GM18909 (cell line): ENCODE measurements at regions not wholly inside any gene's neighbourhood (a gene's known extent, or its start where the extent isn't known, plus 50 kb on each side); places are given as distances from the start of the nearest gene placed in this dataset.

ENCODE experiments used
- ATAC-seq: cut with Tn5 transposase; IDR thresholded peaks from one replicate; pipeline ENCODE4 v1.9.1; 2021; ENCODE audit warnings: mild to moderate bottlenecking; ENCODE audit not compliant: unreplicated experiment, poor library complexity

DNA sequence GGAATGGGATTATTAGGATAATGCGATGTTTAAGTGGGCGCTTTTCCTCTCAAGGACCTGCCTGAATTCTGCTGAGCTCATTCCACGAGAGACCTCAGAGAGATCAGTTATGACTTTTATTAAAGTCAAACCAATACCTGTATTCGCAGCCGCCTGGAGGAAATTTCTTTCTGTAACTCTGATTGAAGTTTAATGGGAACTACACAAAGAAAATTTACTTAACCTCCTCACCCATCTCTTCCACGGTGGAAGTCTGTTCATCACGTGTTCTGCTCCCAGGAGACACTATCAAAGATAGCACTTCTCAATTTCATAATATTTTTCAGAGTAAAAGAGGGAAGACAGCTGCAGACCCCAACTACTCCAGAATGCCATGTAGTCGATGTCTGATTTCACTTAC lies 334.7 kb upstream of the POU3F1 start:
- no peak for ATAC-seq

DNA sequence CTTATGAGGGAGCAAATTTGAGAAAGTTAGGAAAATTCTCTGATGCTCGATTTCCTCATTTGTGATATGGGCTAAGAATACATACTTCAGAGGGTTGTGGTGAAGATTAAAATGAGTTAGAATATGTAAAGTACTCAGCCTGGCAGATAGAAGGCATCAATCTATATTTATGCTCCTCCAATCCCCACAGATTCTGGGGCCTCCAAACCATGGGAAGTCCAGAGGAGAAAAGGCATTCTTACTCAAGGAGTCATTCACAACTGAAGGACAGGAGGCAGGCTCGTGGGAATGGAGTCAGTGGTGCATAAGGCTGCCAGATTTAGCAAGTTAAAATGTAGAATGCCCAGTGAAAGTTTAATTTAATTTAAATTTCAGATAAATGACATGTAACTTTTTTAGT lies 330.0 kb upstream of the POU3F1 start:
- ATAC-seq, result no peak

DNA sequence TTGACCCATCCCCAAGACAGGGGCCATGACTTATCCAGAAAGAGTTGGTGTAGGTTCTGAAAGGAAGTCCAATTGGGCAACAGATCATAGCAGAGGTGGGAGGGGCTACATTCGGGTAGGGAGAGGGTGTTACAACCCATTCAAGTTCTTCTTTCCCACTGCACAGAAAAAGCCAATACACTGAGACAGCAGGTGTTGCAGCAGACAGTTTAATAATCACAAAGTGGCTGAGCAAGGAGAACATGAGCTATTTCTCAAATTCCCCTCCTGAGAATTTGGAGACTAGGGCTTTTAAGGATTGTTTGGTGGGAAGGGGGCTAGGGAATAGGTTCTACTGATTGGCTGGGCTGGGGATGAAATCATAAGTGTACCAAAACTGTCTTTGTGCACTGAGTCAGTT lies 328.4 kb upstream of the POU3F1 start:
- ATAC-seq, result no peak

DNA sequence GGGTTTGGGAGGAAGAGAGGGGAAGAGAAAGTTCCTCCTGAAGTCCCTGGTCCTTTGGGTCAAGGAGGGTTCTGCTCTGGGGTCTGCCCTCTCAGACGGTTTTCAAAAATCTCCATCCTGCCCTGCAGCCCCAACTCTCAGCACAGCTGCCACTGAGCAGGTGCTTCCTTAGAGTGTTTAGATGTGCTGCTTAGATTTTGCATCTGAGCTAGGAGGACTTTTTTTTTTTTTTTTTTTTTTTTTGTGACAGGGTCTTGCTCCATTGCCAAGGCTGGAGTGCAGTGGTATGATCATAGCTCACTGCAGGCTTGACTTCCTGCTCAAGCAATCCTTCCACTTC lies 324.9 kb upstream of the POU3F1 start:
- ATAC-seq, result no peak

DNA sequence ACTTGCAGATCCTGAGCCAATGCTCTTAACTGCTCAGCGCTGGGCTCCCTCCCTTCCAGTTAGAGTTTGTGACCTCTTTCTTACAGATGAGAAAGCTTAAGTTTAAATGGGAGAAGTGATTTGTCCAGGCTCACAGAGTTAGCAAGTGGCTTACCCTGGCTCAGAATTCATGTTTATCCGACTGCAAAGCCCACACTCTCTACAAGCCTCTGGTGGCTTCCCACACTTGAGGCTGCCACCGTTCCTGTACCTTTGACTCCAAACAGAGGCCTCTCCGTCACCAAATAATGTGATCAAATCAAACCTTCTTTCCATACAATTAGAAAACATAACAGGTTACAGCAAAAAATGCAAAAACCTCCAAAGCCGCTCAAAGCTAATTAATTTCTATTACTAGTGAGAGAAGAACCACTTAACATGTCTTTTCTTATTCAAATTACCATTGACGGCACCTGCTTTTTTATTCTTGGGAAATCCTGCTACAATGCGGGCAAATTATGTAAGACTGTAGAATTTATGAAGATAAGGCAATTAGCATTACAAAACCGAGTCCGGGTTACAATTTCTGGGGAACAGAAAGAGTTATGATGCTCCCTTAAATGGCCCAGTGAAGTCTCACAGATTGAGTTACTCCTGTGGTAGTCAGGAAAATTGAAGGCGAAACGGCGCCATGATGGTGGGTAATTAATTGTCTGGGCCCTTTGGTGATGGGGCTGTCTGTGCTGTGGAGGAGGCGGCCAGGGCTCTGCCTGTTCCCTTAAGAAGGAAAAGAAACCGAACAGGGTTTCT lies 324.3 kb upstream of the POU3F1 start:
- ATAC-seq, result no peak

DNA sequence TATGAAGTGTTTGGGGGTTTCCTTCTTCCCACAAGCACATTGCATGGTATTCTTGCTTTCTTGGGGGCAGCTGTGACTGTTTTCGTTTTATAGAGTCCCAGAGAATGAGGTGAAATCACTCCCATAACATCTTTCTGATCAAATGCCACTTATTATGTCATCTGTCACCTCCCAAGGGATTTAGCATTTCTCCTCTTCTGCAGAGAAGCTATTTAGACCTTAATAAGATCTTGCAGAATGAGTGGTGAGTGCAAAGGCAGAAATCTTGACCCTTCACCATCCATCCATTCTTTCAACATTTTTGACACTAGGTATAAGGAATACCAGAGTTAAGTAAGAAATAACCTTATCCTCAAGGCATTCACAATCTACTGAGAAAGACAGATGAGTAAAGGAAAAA lies 318.6 kb upstream of the POU3F1 start:
- no peak for ATAC-seq

DNA sequence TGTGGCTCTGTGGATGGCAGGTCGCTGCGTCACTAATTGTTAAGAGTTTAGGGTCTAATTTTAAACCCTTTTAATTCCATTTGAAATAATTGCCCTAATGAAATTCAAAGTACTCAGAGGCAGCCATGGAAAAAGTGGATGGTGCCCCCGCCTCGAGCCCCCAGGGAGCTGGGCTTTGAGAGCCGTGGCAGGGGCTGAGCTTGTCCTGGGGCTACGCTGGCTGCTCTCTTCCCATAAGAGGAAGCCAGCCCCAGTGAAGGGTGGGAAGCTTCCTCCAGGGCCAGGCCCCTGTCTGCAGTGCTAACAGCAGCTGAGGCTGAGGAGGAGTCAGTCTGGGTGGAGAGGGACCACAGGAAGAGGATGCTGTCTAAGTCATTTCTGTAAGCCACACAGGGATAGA lies 315.0 kb upstream of the POU3F1 start:
- no peak for ATAC-seq

DNA sequence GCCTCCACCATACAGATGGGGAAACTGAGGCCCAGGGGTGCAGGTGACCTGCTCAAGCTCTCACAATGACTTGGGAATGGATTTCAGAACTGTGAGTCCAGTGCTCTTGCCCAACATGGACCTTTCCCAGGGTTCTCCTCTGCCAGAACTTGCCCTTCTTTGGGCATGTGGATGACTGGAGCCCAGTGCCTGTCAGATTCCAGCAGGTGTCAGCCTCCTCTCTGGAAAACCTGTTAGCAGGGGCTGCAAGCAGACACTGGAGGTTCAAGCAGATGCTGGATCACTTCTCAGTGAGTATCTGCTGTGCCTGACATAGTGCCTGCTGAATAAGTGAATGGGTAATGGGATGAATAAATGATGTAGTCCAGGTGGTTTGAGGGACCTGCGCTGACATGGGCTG lies 314.2 kb upstream of the POU3F1 start:
- ATAC-seq, result no peak

DNA sequence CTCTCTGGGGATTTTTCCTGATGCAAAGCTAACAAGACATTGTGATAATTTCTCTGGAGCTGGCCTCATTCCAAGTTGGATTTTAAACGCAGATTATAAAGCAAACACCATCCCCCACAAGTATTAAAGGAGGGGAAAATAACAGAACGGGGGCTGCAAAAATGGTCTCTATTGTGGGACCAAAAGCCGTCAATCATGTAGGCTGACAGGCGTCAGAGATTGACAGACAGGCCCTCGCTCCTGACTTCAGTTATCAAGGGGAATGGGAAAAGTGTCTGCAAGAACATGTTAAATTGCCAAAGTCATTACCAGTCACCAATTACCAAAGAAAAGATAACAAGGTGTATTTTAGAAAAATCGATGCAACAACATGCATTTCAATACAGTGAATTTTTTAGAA lies 307.4 kb upstream of the POU3F1 start:
- ATAC-seq, result no peak

DNA sequence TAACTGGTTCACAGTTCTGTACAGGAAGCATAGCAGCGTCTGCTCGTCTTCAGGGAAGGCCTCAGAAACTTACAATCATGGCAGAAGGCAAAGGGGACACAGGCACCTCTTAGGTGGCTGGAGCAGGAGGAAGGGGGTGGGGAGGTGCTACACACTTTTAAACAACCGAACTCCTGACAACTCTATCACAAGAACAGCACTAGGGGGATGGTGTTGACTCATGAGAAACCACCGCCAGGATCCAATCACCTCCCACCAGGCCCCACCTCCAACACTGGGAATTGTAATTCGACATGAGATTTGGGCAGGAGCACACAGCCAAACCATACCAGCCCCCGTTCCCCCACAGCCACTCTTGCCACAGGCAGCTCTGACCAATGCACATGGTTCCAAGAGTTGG lies 306.3 kb upstream of the POU3F1 start:
- no peak for ATAC-seq

DNA sequence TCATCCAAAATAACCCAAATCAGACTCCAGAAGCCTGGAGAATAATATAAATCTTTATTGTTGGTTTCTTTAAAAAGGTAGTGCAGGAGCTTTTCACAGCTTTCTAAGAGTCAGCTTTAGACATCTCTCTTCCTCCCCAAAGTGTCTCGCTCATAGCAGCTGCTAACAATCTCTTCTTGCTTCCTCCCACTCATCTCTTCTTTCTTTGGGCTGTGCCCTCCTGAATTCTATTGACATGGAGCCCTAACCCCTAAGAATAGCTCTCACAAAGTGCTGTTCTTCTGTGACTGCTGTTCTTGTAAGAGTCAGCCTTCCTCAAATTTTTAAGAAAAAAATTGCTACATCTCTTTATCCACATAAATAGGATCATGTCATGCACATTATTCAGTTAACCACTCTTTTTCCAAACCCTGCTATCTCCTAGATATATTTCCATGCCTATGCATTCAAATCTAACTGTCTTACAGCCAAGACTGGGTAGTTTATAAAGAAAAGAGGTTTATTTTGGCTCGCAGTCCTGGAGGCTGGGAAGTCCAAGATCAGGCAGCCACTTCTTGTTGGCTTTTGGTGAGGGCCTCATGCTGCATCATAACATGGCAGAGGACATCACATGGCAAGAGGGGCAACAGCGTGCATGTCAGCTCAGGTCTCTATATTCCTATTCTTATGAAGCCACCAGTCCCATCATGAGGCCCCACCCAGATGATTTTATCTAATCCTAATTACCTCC lies 301.0 kb upstream of the POU3F1 start:
- ATAC-seq, result no peak

DNA sequence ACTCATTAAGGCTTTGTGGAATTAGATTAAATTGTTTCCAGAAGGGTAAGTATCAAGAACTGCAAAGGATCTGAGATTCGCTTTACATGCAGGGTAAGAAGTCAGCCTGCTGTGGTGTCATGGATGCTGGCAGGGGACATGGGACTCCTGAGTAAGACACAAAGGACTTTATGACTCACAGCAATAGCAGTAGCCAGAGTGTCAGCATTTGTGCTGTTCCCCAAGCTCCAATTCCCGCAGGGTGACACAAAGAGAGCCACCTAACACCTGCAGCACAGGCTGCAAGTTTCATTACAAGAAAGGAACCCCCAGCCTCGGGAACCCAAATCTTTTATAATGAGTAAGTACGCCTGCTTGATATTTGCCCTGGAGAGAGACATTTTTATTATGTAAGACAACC lies 298.1 kb upstream of the POU3F1 start:
- ATAC-seq, result no peak

DNA sequence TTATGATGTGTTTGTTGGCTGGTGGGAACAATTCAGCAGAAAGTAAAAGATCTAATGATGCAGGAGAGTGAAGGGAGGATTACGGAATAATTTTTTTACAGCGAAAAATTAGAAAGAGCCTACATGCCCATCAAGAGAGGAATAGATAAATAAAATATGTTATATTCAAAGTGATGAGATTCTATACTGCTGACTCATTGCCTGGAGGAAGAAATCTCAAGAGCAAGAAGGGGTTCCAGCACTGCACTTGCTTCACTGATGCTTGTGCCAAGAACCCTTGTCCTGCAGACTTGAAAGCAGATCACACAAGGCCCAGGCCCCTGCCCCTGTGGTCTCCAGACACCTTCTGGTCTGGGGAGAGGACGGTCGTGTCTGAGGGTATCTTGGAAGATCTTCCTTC lies 295.1 kb upstream of the POU3F1 start:
- no peak for ATAC-seq

DNA sequence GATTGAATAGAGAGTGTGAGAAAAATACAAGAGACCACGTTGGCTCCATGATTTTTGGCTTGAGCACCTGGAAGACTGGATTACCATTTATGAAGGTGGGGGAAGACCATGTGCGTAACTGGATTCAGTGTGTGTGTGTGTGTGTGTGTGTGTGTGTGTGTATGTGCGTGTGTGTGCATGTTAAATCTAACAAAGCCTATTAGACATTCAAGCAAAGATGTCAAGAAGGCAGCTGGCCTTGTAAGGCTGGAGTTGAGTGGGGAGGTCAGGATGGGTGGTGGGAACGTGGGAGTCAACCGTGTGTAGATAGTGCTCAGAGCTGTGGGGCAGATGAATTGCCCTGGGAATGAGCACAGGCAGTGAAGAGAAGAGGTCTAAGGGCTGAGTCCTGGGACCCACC lies 293.8 kb upstream of the POU3F1 start:
- ATAC-seq, result no peak

DNA sequence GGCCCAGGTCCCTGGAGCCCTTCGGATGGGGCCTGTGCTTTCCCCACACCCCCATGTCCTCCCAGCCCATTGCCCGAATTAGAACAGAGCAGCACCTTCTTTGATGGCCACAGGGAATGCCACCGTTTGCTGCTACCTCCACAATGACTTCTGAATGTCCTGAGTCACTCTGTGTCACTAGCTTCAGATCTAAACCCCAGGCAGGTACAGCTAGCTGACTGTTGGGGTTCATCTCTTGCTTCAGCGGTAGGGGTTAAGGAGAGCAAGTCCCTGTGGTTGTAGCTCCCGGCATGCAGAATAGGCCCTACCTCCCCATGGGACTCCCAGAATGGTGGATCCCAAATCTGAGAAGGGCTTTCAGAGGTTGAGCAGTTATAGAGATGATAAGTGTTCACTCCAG lies 291.1 kb upstream of the POU3F1 start:
- no peak for ATAC-seq

DNA sequence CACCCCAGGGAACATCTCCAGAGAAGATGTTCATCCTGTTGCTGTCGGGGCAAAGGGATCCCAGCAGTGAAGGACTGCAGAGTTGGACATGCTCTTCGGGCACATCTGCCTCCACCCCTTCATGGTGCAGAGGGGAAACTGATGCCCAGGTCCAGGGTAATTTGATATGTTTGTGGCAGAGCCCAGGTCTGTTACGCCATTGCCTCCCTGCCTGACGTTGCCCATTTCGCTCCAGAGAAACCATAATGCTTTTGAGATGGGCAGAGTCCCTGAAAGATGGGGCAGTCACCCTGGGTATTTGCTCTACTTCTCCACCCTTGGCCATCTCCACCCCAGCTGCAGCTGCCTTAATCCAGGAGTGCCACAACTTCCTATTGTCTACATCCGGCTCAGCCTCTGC lies 290.4 kb upstream of the POU3F1 start:
- ATAC-seq, result no peak

DNA sequence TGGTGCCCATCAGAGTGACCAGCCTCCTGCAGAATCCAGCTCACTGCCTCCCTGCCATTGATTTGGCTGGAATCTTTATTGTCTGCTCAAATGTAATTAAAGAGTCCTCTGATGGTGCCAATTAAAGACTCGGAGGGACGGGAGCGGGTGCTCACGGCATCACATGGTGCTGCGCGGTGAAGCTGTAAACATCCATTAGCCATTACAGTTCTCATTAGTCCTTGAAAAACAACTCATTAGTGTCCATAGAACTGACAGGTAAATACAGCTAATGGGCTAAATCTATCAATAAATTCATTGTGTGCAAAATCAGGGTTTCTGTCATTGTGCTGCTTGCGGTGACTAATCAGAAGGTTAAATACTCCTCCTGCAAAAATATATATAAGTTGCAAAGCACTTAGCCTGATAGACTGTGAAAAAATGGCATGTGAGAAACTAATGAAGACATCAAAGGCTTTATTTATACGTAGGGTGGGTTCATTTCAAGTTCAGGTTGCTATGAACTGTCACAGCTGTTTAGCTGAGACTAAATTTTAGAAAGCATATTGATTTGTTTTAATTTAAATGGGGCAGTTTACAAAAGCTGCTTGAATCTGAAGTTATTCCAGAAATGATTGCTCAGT lies 289.8 kb upstream of the POU3F1 start:
- no peak for ATAC-seq

DNA sequence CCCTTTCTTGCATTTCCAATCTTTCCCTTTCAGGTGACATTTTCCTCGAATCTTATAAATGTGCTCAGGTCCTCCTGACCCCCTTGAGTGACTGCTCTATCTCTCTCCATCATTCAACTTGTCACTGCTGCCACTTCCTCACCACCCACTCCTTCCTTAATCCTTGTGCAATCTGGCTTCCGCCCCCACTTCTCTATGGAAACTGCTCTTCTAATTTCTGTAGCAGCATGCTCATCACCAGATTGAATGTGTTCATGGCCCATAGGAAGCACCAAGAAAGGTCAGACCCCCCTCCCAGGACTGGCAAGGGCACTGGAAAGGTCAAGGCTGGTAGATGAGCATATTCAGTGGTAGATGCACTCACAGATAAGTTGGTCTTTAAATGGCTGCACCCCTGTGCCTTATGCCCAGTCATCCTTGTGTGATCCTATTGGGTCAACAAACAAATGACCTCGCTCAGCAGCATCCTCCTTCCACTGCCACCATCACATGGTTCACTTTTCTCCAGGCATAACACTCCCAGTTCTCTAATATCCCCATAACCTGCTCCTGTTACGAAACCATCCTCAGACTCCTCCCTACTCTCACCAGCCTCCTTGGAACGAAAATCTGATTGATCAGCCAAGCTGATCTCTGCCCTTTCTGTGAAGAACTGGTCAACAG lies 288.5 kb upstream of the POU3F1 start:
- no peak for ATAC-seq

DNA sequence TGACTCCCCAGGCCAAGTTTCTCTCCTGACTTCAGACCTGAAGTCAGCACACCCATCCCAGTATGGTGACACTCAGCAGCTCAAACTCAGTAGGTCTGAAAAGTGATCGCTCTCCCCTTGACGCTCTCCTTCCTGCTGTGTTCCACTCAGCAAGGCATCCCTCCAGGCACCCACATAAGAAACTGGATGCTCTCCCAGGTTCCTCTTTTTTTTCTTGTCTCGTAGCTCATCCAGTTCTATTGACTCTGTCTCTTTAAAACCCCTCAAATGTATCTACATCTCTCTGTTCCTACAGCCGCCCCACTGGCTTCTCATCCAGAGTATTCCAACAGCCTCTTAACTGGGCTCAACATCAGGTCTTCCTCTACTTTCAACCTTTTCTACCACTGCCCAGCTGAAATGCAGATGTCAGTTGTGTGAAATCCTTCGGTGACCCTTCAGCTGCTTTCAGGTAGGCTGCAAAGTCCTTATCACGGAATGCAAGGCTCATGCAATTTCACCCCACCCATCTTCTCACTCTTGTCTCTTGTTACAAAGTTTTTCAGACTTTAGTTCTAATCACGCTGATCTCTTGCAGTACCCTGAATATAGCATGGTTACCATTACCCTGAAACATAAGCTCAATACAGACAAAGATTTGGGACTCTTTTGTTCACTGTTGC lies 286.2 kb upstream of the POU3F1 start:
- no peak for ATAC-seq

DNA sequence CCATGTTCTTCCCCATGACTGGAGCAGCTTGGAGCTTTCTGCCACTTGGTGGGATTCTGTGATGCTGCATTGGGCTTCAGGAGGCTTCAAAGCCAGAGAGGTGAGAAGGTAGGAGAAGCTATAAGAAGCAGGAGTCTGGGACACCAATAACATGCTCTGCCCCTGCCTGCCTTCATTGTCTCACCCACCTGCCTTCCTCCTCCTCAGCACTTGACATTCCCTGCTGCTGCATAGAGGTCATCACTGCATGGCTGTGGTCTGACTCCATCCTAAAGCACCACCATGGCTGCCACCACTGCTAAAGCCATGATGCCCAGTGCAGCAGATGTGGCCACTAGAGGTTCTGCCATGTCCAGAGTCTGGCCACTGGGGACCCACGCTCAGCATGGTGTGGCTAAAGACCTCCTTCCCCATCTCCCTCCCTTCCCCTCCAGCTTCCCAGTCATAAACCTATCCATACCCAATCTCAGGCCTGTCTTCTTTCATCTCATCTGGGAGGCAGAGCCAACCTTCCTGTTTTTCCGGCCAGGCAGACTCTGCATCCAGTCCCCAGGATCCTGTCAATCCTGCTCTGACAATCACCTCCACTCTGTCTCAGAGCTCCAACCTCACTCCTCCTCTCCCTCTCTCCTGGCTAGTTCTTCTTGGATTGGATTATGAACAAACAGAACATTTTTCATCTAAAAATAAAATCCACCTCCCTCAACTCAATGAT lies 285.1 kb upstream of the POU3F1 start:
- ATAC-seq, result no peak
